PFSK-1 (cell line): ENCODE measurements at regions not wholly inside any gene's neighbourhood (a gene's known extent, or its start where the extent isn't known, plus 50 kb on each side); places are given as distances from the start of the nearest gene placed in this dataset.

Experiments used
- FOXP2 ChIP-seq: optimal IDR thresholded peaks from 2 replicates; pipeline ENCODE3; 2011; ENCODE audit warnings: borderline replicate concordance, control low read depth, inconsistent platforms; ENCODE audit not compliant: insufficient read depth; ENCODE audit errors: extremely low read length, extremely low read depth
- POLR2AphosphoS5 ChIP-seq: IDR thresholded peaks from 2 replicates; pipeline ENCODE4 v1.6.1; 2012; ENCODE audit warnings: low read depth, mild to moderate bottlenecking, control low read depth, low read length, moderate library complexity
- SIN3A ChIP-seq: IDR thresholded peaks from 2 replicates; pipeline ENCODE4 v1.6.1; 2012; ENCODE audit warnings: mild to moderate bottlenecking, low read length, moderate library complexity, borderline replicate concordance; ENCODE audit not compliant: insufficient read depth
- TAF1 ChIP-seq: IDR thresholded peaks from 2 replicates; pipeline ENCODE4 v1.6.1; 2012; ENCODE audit warnings: low read length, control low read depth, borderline replicate concordance; ENCODE audit not compliant: insufficient read depth
- TF ChIP-seq, protein P1 (sequence below), 2 experiments: IDR thresholded peaks; 2 replicates each; pipeline versions ENCODE4 v1.6.1 to v1.8.0; 2011 to 2012; ENCODE audit warnings: low read depth in 2 of 2, low read length in 2 of 2, control low read depth in 1 of 2, inconsistent platforms in 1 of 2, mild to moderate bottlenecking in 1 of 2, moderate library complexity in 1 of 2; ENCODE audit not compliant: insufficient read depth in 1 of 2

- TF ChIP-seq, protein P1, sequence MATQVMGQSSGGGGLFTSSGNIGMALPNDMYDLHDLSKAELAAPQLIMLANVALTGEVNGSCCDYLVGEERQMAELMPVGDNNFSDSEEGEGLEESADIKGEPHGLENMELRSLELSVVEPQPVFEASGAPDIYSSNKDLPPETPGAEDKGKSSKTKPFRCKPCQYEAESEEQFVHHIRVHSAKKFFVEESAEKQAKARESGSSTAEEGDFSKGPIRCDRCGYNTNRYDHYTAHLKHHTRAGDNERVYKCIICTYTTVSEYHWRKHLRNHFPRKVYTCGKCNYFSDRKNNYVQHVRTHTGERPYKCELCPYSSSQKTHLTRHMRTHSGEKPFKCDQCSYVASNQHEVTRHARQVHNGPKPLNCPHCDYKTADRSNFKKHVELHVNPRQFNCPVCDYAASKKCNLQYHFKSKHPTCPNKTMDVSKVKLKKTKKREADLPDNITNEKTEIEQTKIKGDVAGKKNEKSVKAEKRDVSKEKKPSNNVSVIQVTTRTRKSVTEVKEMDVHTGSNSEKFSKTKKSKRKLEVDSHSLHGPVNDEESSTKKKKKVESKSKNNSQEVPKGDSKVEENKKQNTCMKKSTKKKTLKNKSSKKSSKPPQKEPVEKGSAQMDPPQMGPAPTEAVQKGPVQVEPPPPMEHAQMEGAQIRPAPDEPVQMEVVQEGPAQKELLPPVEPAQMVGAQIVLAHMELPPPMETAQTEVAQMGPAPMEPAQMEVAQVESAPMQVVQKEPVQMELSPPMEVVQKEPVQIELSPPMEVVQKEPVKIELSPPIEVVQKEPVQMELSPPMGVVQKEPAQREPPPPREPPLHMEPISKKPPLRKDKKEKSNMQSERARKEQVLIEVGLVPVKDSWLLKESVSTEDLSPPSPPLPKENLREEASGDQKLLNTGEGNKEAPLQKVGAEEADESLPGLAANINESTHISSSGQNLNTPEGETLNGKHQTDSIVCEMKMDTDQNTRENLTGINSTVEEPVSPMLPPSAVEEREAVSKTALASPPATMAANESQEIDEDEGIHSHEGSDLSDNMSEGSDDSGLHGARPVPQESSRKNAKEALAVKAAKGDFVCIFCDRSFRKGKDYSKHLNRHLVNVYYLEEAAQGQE (IDR thresholded peaks at IDR 0.05; ENCODE audit: insufficient read depth in 1 of 2, low read depth in 2 of 2, low read length in 2 of 2) = peak; percentile 79 to 88
- TF ChIP-seq POLR2AphosphoS5 (no peak), TAF1 (no peak), FOXP2 (no peak), SIN3A (no peak)
Measured at GRCh38 chr10:3955493-3955892, 170.5 kb upstream of the KLF6 start.
